ENCODE measurements at regions not wholly inside any gene's neighbourhood (a gene's known extent, or its start where the extent isn't known, plus 50 kb on each side); places are given as distances from the start of the nearest gene placed in this dataset.
"Not testable (repeated sequence)": the region's sequence is repeated elsewhere in the genome, so short reads cannot be mapped to it uniquely, and the experiment has no call there.

DNA sequence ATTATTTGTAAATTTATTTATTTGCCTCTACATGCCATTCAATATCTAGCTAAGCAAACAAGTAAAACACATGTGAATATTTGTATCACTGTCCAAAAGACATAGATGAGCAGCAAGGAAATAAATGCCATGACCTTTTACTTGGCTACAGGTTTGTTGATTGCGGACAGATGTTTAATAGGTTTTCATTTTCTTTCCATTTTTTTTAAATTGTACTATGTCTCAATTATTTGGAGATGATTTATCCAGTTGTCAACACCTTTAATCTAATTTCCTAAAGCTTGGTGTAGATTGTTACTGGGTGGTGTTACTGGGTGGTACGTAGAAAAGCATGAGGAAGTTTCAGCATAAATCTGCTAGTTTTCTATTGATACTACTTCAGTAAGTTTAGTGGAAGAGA lies 560.6 kb upstream of the SPRY2 start:
- H3K27ac ChIP-seq: no peak overlapping the region
- no peaks in the 10 kb centered on the region for H3K9me3 ChIP-seq
- H3K4me3 ChIP-seq: no peak overlapping the region
- ATAC-seq (no peak), DNase-seq (no peak)
- no peaks in the 10 kb centered on the region for H3K27me3 ChIP-seq
- no peaks in the 10 kb centered on the region for H3K4me1 ChIP-seq
- no peaks in the 10 kb centered on the region for H3K36me3 ChIP-seq
- intact Hi-C loops (cut with DNase I): no loop called here
- TF ChIP-seq, protein P1, sequence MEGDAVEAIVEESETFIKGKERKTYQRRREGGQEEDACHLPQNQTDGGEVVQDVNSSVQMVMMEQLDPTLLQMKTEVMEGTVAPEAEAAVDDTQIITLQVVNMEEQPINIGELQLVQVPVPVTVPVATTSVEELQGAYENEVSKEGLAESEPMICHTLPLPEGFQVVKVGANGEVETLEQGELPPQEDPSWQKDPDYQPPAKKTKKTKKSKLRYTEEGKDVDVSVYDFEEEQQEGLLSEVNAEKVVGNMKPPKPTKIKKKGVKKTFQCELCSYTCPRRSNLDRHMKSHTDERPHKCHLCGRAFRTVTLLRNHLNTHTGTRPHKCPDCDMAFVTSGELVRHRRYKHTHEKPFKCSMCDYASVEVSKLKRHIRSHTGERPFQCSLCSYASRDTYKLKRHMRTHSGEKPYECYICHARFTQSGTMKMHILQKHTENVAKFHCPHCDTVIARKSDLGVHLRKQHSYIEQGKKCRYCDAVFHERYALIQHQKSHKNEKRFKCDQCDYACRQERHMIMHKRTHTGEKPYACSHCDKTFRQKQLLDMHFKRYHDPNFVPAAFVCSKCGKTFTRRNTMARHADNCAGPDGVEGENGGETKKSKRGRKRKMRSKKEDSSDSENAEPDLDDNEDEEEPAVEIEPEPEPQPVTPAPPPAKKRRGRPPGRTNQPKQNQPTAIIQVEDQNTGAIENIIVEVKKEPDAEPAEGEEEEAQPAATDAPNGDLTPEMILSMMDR (IDR thresholded peaks at IDR 0.05): no peak

DNA sequence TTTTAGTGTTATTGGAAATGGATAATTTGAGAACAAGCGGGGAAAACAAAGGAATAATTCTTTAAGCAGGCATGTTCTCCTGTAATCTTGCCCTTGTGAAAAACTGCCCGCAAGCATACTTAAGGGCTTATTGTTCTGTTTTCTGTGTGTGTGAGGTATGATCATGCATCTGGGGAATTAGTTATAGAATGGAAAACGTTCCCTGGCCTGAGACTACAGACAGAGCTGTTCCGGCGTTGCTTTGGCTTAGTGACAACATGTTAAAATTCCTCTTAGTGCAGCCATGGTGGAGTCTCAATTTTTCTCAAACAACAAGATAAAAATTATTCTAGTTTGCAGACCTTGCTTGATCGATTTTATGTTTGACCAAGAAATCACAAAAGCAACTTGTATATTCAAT lies 560.2 kb upstream of the SPRY2 start:
- TF ChIP-seq, protein P1 (IDR thresholded peaks at IDR 0.05): no peak
- intact Hi-C loops (cut with DNase I): no loop called here
- no peak for ATAC-seq
- Histone ChIP-seq H3K4me1 (no peaks in the 10 kb centered on the region), H3K4me3 (no peak overlapping the region), H3K36me3 (no peaks in the 10 kb centered on the region), H3K27ac (no peak overlapping the region), H3K27me3 (no peaks in the 10 kb centered on the region), H3K9me3 (no peaks in the 10 kb centered on the region)
- DNase-seq: no peak

DNA sequence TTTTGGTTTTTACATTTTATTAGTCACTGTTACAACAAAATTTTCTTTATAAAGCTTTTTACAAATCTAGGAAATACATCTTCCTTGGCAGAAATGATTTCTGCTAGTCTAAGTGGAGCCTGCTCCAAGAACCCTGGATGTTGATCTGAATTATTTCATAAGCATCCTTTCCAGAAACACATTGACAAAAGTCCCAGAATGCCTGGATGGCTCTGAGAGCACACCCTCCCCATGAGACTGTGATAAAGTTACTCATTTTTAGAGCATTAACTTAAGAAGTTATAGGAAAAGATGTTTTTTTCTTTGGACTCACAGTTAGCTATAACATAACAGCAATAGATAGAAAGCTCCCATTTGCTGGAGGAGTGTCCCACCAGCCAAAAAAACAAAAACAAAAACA lies 559.6 kb upstream of the SPRY2 start:
- no peaks in the 10 kb centered on the region for H3K27me3 ChIP-seq
- H3K27ac ChIP-seq: no peak overlapping the region
- intact Hi-C loops (cut with DNase I): no loop called here
- DNase-seq (no peak), ATAC-seq (no peak)
- H3K36me3 ChIP-seq: no peaks in the 10 kb centered on the region
- H3K9me3 ChIP-seq: no peaks in the 10 kb centered on the region
- no peak overlapping the region for H3K4me3 ChIP-seq
- H3K4me1 ChIP-seq: no peaks in the 10 kb centered on the region
- TF ChIP-seq, protein P1 (IDR thresholded peaks at IDR 0.05): no peak

DNA sequence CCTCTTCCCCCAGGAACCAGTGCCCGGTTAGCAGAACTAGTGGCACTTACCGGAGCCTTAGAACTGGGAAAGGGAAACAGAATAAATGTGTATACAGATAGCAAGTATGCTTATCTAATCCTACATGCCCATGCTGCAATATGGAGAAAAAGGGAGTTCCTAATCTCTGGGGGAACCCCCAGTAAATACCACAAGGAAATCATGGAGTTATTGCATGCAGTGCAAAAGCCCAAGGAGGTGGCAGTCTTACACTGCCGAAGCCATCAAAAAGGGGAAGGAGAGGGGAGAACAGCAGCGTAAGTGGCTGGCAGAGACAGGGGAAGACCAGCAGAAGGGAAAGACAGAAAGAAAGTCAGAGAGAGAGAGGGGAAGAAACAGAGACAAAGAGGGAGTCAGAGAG lies 556.7 kb upstream of the SPRY2 start:
- intact Hi-C loops (cut with DNase I); H3K36me3 ChIP-seq; ATAC-seq; H3K27me3 ChIP-seq; H3K4me1 ChIP-seq; DNase-seq; H3K4me3 ChIP-seq; H3K9me3 ChIP-seq; H3K27ac ChIP-seq: not testable (repeated sequence)

DNA sequence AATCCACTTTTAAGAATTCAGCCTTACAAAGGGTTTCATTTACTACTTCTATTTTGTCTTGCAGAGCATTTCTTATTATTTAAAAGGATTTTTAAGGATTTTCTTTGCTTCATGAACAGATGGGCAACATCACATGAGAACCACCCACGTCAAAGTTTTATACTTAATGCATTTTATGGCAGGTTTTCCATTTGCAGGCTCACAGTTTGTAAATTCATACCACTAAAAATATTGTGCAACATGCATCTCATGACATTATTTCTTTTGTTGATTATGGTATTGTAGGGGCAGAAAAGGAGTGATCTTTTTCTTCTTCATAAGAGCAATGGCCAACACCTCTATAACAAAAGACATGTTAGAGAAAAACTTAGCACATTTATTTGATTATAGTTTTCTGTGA lies 554.0 kb upstream of the SPRY2 start:
- H3K27me3 ChIP-seq: no peaks in the 10 kb centered on the region
- TF ChIP-seq, protein P1 (IDR thresholded peaks at IDR 0.05): no peak
- H3K9me3 ChIP-seq: no peaks in the 10 kb centered on the region
- intact Hi-C loops (cut with DNase I): no loop called here
- ATAC-seq: no peak
- DNase-seq: no peak
- H3K27ac ChIP-seq: no peak overlapping the region
- H3K36me3 ChIP-seq: no peaks in the 10 kb centered on the region
- H3K4me3 ChIP-seq: no peak overlapping the region
- H3K4me1 ChIP-seq: no peaks in the 10 kb centered on the region

DNA sequence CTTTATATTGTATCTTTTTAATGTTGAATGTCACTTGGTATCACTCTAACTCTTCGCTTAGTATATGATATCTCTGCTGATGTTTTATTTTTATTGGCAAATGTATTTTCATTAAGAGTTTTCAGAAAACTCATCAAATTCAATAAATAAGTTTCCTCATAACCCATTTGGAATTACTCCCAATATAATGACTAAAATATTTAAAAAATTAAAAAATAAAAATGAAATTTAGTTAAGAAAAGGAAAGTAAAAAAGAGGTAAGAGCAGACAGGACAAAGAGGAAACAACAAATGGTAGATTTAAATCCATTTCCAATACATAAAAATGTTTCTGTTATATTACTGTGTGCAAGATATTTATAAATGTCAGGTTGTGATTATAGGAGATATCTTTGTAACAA lies 548.9 kb upstream of the SPRY2 start:
- no peak overlapping the region for H3K4me3 ChIP-seq
- intact Hi-C loops (cut with DNase I): no loop called here
- no peaks in the 10 kb centered on the region for H3K4me1 ChIP-seq
- TF ChIP-seq, protein P1 (IDR thresholded peaks at IDR 0.05): no peak
- H3K27ac ChIP-seq: no peak overlapping the region
- DNase-seq (no peak), ATAC-seq (no peak)
- H3K36me3 ChIP-seq: no peaks in the 10 kb centered on the region
- no peaks in the 10 kb centered on the region for H3K9me3 ChIP-seq
- no peaks in the 10 kb centered on the region for H3K27me3 ChIP-seq
